ENCODE measurements at regions not wholly inside any gene's neighbourhood (a gene's known extent, or its start where the extent isn't known, plus 50 kb on each side); places are given as distances from the start of the nearest gene placed in this dataset.

- TF ChIP-seq CTCF (conservative IDR thresholded peaks at IDR 0.05 in 1 of 2, IDR thresholded peaks at IDR 0.05 in 1 of 2; ENCODE audit: extremely low read depth in 1 of 2, insufficient read depth in 1 of 2, low read depth in 1 of 2, low read length in 2 of 2) = no peak
- TF ChIP-seq EZH2 (IDR thresholded peaks at IDR 0.05; ENCODE audit: borderline replicate concordance, low read length) = no peak
These were observed 123.6 kb downstream of the MSL3 start for GRCh38 chrX:11881485-11882170.

Measured in mammary epithelial cell (primary cell).